GM21619 (cell line): ENCODE measurements at regions not wholly inside any gene's neighbourhood (a gene's known extent, or its start where the extent isn't known, plus 50 kb on each side); places are given as distances from the start of the nearest gene placed in this dataset.
"Not testable (repeated sequence)": the region's sequence is repeated elsewhere in the genome, so short reads cannot be mapped to it uniquely, and the experiment has no call there.

Experiments
- ATAC-seq: cut with Tn5 transposase; IDR thresholded peaks from one replicate; pipeline ENCODE4 v1.9.1; 2021; ENCODE audit not compliant: unreplicated experiment

DNA sequence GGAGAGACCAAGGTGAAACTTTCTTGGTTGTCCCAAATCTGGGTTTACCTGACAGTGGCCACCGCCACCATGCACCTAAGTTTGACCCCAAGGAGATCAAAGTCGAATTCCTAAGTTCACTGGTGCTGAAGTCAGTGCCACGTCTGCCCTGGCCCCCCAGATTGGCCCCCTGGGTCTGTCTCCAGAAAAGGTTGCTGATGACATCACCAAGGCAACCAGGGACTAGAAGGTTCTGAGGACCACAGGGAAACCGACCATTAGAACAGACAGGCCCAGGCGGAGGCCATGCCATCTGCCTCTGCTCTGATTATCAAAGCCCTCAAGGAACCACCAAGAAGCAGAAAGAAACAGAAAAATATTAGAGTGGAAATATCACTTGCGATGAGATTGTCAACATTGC is 91.2 kb downstream of the DLL1 start:
- no peak for ATAC-seq

DNA sequence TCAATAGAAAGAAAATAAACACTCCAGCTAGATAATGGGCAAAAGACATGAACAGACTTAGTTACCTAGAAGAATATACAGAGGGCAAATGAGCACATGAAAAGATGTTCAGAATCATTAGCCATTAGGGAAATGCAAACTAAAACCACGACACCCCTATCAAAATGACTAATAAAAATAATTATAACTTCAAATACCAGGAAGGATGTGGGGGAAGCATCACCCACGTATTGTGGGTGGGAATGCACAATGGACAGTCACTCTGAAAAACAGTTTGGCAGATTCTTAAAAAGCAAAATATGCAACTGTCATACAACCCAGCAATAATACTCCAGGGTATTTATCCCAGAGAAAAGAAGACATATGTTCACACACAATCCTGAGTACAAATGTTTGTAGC is 92.6 kb downstream of the DLL1 start:
- ATAC-seq: no peak

DNA sequence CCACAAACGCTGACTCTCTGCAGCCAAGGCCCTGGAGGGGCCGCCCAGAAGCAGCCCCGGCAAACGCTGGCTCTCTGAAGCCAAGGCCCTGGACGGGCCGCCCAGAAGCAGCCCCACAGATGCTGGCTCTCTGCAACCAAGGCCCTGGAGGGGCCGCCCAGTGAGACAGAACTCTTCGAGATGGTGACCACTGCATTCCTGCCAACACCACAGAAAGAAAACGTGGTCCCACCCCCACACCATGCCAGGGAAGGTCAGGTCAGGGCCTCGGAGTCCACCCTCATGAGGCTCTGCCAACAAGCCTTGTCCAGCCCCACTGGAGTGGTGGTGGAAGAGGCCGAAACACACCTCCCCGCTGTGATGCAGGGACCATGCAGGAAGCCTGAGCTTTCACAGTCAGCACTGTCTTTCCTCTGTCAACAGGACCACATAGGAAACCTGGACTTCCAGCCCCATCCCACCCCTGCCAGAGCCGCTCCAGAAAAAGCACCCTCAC is 97.5 kb downstream of the DLL1 start:
- no peak for ATAC-seq

DNA sequence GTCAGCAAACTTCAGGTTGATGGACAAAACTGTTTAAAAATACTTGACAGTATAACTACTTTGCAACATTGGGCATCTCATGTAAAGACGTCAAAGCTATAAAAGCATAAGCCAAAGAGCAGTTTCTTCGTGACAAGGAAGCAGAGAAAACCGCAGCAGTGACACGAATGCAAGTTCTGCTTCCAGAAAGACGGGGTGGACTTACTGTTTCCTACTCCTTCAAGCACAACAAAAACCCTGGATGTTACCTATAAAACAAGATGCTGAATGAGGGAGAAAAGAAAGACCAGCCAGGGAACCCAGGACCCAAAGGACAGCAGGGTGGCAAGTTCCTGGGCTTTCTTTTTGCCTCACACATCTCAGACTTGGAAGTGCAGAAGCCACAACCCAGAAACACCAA is 98.0 kb downstream of the DLL1 start:
- no peak for ATAC-seq

DNA sequence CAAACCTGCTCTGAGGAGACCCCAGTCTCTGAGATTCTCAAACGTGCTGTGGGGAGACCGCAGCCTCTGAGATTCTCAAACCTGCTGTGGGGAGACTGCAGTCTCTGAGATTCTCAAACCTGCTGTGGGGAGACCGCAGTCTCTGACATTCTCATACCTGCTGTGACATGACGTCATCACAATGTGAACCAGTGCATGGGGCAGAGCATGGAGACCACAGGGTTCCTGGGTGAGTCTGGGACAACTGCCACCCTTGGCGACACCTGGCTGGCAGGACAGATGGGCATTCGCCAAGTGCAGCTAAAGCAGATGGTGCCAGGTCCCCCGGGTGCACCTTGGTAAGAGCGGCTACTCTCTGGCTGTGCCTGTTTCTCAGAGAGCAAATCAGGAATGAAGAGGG is 98.8 kb downstream of the DLL1 start:
- not testable (repeated sequence) for ATAC-seq

DNA sequence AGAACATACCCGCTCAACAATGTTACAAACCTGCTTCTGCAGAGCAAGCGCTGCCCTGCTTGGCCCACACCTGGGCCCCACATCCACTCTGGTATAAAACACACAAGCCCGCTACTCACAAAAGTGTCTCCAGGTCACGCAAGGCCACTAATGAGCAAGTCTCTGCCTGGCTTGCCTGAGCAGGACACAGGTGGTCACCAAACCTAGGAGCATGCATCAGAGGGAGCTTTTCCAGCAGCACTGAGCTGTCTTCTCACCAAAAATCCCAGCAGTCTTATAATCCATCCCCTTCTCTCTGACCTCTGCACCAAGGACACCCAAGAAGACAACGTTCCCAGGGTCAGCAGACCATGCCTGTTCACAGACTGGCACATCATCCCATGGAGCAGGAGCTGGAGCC is 100.8 kb downstream of the DLL1 start:
- ATAC-seq: no peak

DNA sequence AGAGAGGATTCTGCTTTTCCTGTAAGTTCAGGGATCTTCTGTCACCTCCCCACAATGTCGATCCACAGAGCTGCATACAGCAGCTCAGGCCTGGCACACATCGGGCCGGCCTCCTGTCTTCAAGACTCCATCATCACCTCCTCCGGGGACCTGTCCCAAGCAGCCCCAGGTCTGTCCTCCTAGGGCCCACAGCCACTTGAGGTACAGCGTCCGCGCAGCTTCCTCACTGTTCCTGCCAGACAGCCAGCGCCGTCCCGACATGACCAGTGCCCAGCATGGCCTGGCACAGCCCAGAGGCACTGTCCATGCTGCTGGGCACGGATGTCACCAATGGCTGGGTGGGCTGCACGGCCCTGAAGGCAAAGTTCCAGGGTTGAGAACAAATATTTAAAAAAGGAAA is 101.6 kb downstream of the DLL1 start:
- ATAC-seq: no peak

DNA sequence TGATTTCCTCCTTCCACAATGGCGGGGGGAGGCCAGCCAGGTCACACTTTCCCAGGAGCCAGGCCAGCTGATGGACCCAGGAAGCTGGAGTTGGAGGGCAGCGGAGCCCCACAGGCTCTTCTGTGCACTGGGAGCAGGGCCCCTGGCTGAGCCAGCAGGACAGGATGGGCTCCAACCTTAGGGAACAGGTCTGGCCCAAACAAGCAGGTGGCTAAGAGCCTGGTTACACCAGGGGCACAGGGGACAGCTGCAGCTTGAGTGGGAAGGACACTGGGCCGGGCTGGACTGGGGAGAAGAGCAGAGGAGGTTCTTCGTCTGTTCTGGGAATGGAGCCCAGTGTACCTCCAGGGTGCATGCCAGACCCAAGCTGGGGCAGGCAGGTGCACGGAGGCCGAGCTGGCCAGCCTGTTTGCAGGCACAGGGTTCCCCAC is 102.3 kb downstream of the DLL1 start:
- ATAC-seq: no peak

DNA sequence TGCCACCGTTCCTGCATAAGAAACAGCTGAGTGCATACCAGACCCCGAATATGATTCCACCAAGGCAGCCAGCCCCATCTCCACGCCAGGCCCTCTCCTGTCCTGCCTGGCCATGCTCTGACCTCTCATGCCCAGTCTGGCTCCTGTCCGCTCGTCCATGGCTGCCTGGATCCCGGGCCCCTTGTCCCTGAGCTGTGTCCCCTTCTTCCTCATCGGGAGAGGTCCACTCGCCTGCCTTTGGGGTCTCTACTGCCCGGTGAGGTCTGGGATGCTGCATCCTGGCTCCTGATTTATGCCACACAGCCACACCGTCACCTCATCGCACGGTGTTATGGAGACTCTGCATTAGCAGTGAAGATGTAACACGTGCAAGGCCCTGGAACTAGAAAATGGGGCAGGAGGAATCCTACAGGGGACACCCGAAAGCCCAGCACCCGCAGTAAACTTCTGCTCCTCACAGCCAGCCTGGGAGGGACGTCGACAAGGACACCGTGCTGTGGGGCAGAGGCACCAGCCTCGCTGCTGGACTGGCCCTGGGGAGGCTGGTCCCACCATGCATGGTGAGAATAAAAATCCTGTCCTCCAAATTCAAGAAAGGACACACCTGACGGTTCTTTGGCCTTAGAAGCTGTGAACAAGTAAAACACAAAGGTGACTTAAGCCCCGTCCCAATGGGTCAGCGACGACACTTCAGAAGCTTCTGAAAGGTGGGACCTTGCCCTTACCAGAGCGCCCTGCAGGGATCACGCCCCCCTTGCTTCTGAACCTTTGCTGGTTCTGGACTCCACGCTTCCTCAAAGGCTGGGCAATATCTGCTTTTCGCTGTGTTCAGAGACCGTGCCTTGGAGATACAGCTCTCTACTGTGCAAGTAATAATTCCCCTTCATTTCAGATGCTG is 103.0 kb downstream of the DLL1 start:
- ATAC-seq: no peak

DNA sequence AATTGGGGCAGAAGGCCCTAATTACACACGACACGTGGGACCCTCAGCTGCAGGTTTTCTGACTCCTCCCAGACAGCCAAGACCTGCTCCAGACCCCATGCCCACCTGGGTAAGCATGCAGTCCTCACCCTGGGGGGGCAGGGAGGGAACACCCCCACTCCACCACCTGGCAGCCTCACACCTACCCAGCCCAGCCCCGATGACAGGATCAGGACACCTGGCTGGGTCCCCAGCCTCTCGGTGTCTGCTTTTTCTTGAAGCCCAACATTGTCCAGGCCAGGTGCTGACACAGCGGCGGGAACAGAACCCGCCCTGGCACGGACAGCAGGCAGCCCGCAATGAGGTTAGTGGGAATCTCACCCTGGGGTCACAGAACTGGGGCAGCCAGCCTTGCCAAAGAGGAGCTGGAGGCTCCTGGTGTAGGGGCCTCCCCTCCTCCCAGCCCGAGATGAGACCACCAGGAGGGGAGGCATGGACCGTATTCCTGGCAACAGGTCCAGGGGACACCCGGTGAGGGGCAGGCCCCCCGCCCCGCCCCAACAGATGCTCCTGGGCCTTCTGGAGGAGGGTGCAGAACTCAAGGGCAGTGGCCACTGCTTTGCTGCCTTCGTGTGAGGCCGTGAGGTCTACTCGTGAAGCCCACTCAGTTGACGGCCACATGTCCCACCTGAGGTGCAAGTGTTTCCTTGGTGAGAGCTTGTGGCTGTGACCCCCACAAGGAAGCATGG is 103.8 kb downstream of the DLL1 start:
- ATAC-seq: no peak

DNA sequence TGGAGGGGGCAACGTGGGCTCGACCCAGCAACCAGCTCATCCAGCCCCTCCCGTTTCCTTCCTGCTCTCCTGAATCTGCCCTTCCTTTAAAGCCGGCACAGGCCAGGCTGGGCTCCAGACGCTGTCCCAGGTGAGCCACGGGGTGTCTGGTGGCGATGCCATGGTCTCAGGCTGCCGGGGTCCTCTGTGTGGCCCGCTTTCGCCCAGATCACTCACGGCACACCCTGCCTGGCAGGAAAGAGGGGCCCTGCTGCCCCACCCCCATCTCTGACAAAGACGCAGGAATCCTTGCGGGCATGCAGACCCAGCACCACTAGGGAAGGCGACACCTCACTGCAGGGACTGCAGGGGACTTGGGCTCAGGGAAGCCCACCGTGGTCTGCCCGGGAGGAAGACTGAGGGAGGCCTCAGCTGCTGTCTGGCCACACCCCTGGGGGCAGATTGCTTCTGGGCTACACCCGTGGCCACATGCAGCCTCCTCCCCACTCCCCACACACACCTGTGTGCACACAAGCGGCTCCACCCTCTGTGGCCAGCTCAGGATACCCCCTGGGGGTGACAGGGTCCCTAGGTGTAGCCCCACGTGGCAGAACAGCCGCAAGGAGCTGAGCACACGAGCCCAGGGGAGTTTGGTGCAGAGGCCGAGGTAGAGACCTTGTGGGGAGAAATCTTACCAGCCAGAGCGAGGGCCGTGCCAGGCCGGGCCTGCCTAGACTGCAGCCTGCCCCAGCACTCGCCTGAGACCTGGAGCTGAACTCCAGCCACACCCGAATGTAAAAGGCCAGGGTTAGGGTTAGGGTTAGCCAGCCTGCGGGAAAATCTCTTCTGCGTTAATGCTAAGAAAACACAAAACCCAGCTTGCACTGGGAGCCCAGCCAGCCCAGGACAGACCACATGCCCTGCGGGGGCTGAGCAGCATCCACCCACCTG is 104.6 kb downstream of the DLL1 start:
- ATAC-seq: no peak

DNA sequence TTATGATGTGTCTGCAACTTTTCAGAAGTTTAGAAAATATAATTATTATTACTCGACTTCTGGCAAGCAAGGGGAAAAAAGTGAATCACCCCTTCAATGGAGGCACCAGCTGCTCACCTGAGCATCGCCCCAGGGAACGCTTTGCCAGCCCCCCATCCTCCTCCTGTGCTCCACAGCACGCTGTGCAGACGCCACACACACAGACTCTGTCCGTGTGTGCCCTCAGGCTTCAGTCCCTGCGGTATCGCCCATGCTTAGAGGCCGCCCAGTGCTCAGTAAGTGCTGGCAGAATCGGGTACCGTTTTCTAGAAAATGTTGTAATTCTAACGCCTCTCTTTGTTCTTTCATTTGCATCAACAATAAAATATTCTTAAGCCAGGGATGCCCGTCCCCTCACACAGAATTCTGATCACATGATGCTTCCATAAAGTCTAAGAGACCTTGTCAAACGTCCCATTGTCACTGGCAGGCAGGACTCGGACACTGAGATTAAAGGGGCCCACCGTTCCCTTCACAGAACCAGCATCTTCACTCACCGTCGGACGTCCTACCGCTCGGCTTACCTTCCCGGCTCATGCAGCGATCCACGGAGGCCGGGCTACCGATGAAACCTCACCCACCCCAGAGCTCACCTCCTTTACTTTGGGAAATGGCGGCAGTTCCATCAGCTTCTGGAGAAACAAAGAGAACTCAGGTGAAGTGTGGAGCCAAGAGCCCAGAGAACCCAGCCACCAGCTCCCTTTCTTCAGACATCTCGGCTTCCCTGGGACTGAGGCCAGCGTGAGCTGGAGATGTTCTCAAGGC is 105.5 kb downstream of the DLL1 start:
- ATAC-seq: no peak

DNA sequence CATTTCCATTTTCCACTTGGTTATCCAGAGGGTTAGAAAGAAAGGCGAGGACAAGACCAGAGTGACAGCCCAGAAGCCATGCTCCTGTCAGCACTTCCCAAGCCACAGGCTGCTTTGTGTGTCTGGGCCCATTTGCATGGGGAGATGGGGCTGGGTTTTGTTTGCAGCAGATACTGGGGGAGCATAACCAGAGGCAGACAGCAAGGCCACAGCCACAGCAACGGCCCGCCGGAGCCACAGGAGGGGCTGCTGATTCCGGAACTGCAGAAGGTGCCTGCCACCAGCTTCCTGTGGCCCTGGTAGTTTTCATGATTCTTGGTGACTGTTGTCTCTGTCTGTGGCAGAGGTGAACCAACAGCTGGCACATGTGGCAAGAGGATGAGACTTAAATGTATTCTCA is 106.6 kb downstream of the DLL1 start:
- ATAC-seq: no peak

DNA sequence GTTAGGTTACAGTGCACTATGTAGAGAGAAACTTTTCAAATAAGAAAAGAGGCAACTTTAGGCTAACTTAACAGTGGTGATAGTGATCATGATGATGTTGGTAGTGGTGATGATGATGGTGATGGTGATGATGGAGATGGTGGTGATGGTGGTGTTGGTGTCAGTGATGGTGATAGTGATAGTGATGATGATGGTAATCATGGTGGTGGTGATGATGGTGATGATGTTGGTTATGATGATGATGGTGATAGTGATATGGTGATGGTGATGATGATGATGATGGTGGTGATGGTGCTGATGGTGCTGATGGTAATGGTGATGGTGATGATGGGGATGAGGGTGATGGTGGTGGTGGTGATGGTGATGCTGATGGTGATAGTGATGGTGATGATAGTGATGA is 107.4 kb downstream of the DLL1 start:
- no peak for ATAC-seq

DNA sequence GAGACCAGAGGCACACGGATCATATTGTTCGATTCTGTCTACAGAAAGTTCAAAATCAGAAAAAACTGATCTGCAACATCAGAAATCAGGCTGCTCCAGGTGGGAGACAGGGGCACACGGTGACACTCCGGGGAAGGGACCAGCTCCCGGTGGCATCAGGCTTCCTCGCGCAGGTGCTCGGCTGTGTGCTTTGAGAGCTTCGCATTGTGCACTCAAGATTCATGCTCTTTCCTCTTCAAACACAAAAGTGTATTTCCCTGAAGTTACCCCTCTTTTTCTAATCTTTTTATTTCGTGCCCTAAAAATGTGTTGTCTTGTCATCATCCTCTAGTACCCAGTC is 108.1 kb downstream of the DLL1 start:
- ATAC-seq: no peak

DNA sequence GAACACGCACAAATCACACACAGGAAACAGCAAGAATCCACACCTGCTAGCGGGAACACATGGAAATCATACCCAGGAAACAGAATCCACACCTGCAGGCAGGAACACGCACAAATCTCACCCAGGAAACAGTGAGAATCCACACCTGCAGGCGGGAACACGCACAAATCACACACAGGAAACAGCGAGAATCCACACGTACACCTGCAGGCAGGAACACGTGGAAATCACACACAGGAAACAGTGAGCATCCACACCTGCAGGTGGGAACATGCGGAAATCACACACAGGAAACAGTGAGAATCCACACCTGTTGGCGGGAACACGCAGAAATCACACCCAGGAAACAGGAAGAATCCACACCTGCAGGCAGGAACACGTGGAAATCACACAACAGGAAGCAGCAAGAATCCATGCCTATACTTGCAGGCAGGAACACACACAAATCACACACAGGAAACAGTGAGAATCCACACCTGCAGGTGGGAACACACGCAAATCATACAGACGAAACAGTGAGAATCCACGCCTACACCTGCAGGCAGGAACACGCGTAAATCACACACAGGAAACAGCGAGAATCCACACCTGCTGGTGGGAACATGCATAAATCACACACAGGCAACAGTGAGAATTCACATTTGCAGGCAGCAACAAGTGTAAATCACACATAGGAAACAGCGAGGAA is 108.6 kb downstream of the DLL1 start:
- ATAC-seq: no peak

DNA sequence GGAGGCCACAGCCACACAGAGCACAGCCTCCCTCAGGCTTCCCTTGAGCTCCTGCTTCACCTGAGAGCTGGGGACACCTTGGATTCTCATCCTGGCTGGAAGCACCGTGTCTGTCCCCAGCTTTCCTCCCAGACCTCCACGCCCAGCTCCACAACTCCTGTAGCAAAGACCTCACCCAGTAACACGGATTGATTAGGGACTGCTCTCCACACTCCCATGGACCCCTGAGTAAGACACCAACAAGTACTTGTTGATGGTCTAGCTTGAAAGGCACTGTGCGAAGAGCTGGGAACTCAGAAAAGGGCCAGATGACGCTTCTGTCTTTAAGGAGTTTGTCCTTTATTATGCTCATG is 109.6 kb downstream of the DLL1 start:
- no peak for ATAC-seq

DNA sequence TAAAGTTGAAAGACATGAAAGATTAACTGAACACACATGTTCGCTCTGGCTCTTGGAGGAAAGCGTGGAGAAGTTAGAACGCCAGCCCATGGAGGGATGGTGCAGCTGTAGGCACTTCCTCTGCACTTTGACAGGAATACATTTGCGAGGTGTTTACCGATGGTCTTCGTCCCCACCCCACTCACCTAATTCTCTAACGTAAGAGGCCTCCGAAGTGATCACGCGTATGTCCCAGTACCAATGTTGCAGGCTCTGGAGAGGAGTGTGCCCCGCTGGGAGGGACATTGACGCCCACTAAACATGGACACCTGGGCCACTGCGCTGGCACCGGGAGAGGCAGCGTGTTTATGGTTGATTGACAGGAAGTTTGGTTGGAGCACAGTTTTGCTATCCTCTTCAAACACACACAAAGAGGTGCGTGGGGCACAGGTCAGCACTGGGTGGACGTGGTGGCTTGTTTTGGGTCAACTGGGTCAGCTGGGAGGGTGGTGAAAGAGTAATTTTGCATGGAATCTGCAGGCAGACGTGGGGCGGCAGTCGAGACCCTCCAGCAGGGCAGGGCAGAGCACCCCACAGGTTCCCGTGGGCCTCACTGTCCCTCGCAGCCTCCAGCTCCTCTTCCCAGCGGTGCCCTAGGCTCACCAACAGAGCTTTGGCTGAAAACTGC is 110.1 kb downstream of the DLL1 start:
- no peak for ATAC-seq

DNA sequence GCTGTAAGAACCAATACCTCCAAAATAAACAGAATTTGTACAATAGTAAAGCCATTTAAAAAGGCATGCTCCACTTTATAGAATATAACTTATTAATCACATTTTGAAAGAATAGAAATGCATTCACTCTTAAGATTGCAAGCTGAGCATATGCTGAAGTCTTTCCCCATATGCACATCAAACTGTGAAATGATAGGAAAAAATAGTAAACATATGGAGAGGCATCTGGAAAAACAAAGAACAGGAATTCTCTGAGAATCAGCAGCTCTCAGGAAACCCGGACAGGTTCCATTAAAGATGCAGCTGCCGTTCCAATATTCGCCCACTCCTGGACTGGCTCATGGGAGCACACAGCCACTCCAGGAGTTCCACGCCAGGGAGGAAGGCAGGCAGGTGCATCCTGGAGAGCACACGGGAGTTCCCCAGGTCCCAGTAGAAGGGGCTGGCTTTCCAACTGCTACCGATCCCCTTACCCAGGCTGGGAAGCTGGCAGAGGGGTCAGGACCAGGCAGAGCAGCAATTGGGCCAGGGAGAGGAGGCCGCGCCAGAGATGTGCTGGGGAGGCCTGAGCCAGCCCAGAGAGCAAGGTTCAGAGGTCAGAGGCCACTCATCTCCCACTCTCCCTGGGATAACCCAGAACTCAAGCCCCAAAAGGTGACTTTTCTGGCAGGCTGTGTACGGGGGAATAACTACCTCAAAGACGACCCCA is 111.1 kb downstream of the DLL1 start:
- no peak for ATAC-seq
